HG03108 (cell line): ENCODE measurements at regions not wholly inside any gene's neighbourhood (a gene's known extent, or its start where the extent isn't known, plus 50 kb on each side); places are given as distances from the start of the nearest gene placed in this dataset.

Experiments used
- ATAC-seq: cut with Tn5 transposase; IDR thresholded peaks from one replicate; pipeline ENCODE4 v1.9.1; 2021; ENCODE audit warnings: moderate library complexity; ENCODE audit not compliant: unreplicated experiment

GRCh38 chr6:126091466-126091865 lies 105.1 kb downstream of the TRMT11 start:
- ATAC-seq, result no peak

GRCh38 chr6:126093108-126093507 lies 106.8 kb downstream of the TRMT11 start:
- ATAC-seq, result no peak

DNA sequence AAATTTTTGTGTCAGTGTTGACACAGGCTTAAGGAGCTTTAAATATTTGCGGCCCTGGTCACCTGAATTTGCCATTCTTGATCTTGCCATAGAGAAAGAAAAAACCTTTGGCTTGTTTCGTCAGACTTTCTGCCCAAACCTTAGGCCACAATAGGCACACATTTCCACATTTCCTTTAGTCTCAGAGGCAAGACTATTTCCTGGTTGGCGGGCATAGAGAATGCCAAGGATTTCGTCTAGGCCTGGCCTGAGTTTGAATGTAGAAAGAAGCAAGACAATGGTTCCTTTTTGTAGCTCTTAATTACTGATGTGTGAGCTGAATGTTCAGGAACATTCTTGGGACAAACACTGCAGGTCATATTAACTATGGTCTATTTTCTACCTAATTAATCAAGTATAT lies 108.1 kb downstream of the TRMT11 start:
- no peak for ATAC-seq

DNA sequence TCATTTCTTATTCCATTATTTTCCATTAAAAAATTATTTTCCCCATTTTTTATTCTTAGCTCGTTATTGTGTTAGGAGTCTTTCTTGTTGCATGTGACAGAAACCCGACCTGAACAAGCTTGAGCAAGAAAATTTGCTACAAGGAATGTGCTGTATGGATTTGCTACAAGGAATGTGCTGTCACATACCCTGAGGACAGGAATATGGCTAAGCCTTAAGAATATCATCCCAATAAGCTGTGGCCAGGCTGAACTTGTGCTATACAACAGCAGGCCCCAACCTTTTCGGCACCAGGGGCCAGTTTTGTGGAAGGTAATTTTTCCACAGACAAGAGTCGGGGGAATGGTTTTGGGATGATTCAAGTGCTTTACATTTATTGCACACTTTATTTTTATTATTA lies 114.0 kb downstream of the TRMT11 start:
- no peak for ATAC-seq

DNA sequence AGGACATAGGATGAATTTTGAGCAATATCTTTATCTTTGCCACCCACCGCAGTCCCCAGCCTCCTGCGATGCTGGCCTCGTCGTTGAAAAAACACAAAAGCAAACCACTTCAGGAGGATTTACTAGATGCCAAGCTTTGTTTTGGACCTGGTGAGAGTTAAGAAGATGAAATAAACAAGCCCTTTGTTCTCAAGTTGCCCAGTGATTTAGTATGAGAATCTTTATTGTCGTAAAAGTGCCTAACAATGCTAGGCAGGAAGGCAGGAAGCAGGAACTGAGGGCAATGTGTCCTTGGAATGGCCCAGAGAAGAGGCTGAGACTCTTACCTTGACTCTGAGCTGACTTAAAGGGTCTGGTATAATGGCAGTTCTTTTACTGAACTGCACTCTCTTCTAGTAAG lies 116.0 kb downstream of the TRMT11 start:
- ATAC-seq, result no peak

DNA sequence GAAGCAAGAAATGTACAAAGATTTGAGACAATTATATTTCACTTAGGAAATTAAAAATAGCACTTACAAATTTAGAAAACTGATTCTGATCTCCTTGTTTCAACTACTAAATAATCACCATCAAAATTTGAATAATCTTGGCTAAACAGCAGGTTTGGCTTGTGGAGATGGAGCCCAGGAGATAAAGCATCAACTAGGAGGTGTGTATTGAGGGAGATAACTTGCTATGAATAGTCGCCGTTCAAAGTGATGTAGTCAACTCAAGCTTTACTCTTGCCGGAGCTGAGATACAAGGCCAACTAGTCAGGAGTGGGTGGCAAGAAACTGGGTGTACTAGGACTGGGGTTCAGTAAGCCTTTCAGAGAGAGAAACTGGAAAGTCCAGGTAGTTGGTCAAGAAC lies 117.7 kb downstream of the TRMT11 start:
- no peak for ATAC-seq

DNA sequence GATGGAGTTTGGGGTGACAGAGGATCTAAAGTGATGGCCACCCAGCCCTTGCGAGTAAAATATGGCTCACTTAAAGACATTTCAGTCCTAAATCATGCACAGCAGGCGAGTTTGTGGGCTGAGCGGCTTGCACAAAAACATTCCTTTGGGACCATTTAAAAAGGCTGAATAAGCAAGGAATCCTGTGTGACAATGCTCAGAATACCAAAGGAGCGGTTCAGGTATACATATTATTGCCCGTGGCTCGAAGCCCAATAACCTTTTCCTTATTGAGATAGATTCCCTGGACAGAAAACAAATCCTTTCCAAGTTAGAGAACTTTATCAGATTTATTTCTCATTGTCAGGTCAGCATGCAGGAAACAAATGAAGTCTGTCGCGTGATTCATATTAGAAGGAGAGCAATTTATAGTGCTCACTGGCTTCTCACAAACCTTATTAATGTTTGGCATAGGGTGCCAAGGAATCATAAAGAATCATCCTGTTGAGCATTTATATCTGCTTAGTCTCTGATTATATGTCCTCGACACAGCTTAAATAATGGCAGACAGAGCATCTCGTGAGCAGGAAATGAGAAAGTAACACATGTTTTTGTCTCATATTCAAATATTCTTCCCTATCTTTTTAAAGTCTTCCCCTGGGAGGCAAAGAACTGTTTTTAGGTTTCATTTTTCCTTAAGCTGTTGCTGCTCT lies 121.3 kb downstream of the TRMT11 start:
- no peak for ATAC-seq

- ATAC-seq, result no peak
Observed at GRCh38 chr6:126110512-126111270, 124.4 kb downstream of the TRMT11 start.

DNA sequence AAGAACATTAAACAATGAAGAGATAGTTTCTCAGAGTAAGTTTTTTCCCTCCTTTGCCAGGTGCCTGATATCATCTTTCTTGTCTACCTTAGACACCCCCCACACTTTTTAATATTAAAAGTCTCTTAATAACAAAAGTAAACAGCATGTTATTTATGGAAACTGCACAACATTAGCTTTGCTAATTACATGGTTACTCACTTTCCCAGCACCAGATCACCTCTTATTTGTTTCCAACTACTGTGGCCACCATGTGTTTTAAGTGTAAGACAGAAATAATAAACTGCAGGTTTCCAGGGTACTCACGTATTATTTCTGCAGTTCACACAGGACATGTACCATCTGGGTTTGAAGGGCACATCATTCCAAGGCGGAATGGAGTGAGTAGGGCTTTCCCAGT lies 125.0 kb downstream of the TRMT11 start:
- no peak for ATAC-seq

DNA sequence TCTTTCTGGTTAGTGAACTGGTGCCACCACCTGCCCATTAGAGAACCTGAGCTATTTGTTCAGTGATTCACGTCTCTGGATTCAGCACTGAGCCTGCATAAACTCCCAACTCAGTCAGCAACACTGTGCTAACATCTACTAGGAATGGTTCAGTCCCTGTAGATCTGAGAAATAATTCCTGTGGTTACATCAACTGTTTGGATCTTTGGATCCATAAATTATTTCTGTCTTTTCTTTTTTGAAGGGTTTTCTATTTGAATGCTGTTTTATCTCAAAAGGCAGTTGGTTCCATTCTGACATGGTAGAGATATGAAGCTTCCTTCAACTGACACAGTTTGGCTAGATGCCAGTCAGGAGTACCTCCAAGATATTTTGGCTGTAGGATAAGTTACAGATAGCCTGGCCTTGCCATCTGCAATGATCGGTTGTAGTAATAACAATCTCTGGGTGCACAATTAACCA lies 125.9 kb downstream of the TRMT11 start:
- ATAC-seq, result no peak

GRCh38 chr6:126113261-126113660 lies 126.9 kb downstream of the TRMT11 start:
- ATAC-seq, result no peak

GRCh38 chr6:126117251-126117650 lies 130.9 kb downstream of the TRMT11 start:
- ATAC-seq, result no peak

- no peak for ATAC-seq
Observed at GRCh38 chr6:126118058-126118755, 131.9 kb downstream of the TRMT11 start.

- ATAC-seq, result no peak
Observed at GRCh38 chr6:126118936-126119335, 132.6 kb downstream of the TRMT11 start.

DNA sequence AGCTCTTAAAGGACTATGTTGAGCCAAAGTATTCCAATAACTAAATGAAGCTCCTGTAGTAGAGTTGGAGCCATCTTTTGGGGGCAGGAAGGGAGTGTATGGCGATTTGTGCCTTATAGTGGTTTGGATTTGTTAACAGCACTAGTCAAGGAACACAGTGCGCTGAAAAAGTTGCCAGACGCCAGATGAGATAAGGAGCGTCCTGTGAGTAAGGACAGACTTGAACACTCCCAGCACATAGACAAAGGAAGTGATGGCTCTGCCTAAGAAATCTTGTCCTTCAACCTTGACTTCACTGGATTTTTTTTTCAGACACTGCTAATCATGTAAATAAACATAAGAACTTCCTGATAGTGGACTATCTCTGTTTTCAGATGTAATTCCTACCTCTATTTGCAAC lies 136.9 kb downstream of the TRMT11 start:
- no peak for ATAC-seq

DNA sequence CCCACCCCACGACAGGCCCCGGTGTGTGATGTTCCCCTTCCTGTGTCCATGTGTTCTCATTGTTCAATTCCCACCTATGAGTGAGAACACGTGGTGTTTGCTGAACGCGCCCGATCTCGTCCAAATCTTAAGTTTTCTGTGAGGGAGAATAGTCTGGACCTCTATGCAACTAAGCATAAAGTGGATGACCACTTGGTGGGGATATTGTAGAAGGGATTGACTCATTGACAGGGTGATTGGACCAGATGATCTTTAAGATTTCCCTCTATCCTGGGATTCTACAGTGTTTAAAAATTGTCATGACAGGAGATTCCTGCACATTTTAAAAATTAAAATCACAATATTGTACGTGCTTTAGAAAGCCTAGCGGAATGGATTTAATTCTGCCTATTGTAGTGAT lies 141.3 kb downstream of the TRMT11 start:
- no peak for ATAC-seq

DNA sequence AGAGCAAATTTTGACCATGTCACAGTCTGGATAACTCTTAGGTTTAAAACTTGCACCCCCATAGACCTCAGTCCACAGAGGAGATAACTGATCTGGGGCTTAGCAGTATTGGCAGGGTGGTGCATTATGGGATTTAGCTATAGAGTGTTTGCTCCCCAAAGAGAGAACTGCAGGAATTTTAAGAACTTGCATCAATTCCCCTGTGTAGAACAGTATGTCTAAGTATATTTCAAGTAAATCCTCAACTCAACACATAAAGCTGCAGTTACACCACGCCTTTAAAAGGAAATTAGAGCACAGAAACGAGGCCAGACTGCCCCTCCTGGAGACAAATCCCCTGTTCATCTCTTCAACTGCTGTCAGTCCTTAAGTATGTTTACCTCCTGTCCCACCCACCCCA lies 144.9 kb downstream of the TRMT11 start:
- ATAC-seq, result no peak

DNA sequence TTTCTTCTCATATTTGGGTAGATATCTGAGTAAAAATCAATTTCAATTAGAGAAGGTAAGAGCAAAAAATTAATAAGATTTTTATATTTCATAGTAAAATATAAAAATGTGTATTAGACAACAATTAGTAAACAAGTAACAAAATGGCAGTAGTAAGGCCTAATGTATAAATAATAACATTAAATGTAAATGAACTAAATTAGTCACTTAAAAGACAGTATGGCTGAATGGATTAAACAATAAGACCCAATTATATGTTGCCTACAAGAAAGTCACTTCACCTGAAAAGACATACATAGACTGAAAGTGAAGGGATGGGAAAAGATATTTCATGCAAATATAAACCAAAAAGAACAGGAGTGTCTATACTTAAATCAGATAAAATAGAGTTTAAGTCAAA lies 147.6 kb downstream of the TRMT11 start:
- no peak for ATAC-seq

GRCh38 chr6:126134491-126134890 lies 148.2 kb downstream of the TRMT11 start:
- no peak for ATAC-seq

- ATAC-seq, result no peak
Observed at GRCh38 chr6:126140015-126140414, 153.7 kb downstream of the TRMT11 start.

DNA sequence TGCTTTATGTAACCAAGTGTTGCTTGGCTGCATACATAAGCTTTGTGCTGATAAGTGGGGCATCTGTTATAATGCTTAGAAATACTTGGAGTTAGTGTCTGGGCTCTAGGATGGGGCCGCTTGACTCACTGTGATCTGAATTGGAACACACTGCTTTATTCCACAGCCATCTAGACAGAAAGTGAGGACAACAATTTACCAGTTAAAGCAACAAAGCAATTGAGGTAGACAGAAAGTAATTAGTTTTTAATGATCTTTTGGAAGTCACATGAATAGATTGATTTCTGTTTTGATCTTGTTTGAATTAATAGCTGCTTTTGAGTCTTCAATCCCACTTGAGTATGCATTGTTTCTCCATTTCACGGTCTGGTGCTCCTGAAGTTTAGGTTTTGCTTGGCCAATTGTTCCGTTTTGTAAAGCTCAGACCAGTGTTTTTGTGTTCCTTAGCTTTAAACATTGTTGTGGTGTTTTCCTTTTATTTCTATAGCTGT lies 157.5 kb downstream of the TRMT11 start:
- no peak for ATAC-seq

DNA sequence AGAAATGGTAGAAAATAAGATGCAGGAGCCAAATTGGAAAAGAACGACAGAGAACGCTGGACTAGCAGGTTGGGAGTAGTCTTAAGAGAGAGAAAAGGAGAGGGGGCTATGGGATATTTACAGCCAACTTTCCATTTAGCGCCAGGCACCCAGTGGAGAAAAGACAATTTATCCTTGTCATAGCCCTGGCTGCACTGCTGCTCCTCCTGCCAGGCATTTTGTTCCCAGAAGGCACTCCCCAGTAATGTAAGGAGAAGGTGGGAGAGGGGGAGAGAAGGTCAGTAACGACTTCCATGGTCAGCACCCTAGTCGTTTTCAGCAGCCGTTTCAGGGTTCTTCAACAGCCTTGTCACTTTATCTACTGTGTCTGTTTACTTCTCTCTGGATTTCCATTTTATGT lies 159.0 kb downstream of the TRMT11 start:
- no peak for ATAC-seq
